ENCODE measurements at regions not wholly inside any gene's neighbourhood (a gene's known extent, or its start where the extent isn't known, plus 50 kb on each side); places are given as distances from the start of the nearest gene placed in this dataset.
A peak's percentile ranks its signal among the peaks of the same experiment; 100 is the strongest.

- H3K36me3 Mint-ChIP-seq = no peaks in the 10 kb centered on the region
- no peak overlapping the region for H3K4me3 Mint-ChIP-seq
- no peak for DNase-seq
- H3K27ac Mint-ChIP-seq = no peak overlapping the region
- CTCF ChIA-PET = no interaction called here
- ATAC-seq = no peak
- H3K9me3 Mint-ChIP-seq (ENCODE audit: low read depth) = no peaks in the 10 kb centered on the region
- no peaks in the 10 kb centered on the region for H3K4me1 Mint-ChIP-seq
- H3K27me3 Mint-ChIP-seq = peaks cover 2% of the 10 kb centered on the region
These were observed 107.7 kb upstream of the HTR2A start for GRCh38 chr13:47004540-47004939.

- no peak overlapping the region for H3K27ac Mint-ChIP-seq
- CTCF ChIA-PET = no interaction called here
- H3K27me3 Mint-ChIP-seq = peaks cover 2% of the 10 kb centered on the region
- ATAC-seq (no peak), DNase-seq (no peak)
- no peaks in the 10 kb centered on the region for H3K36me3 Mint-ChIP-seq
- no peaks in the 10 kb centered on the region for H3K9me3 Mint-ChIP-seq (ENCODE audit: low read depth)
- no peaks in the 10 kb centered on the region for H3K4me1 Mint-ChIP-seq
- H3K4me3 Mint-ChIP-seq = no peak overlapping the region
These were observed 107.2 kb upstream of the HTR2A start for GRCh38 chr13:47004027-47004426.

GRCh38 chr13:47000165-47000564, 103.3 kb upstream of the HTR2A start:
- CTCF ChIA-PET = no interaction called here
- no peaks in the 10 kb centered on the region for H3K4me1 Mint-ChIP-seq
- ATAC-seq (no peak), DNase-seq (no peak)
- no peak overlapping the region for H3K4me3 Mint-ChIP-seq
- no peaks in the 10 kb centered on the region for H3K9me3 Mint-ChIP-seq (ENCODE audit: low read depth)
- H3K36me3 Mint-ChIP-seq = no peaks in the 10 kb centered on the region
- H3K27me3 Mint-ChIP-seq = peaks cover 2% of the 10 kb centered on the region
- no peak overlapping the region for H3K27ac Mint-ChIP-seq

GRCh38 chr13:46996316-46997030, 99.6 kb upstream of the HTR2A start:
- Mint-ChIP-seq H3K27ac (no peak overlapping the region), H3K9me3 (ENCODE audit: low read depth) (no peaks in the 10 kb centered on the region), H3K36me3 (no peaks in the 10 kb centered on the region), H3K4me3 (no peak overlapping the region), H3K27me3 (peaks cover 2% of the 10 kb centered on the region), H3K4me1 (no peaks in the 10 kb centered on the region)
- DNase-seq (no peak), ATAC-seq (no peak)
- CTCF ChIA-PET = interaction anchor here (1.5 kb wide), 1 partner anchor 22 kb away, joined by 3 read pairs; no protein-coding TSS in a partner anchor

- Mint-ChIP-seq H3K4me1 (no peaks in the 10 kb centered on the region), H3K27me3 (peaks cover 2% of the 10 kb centered on the region), H3K4me3 (no peak overlapping the region), H3K9me3 (ENCODE audit: low read depth) (no peaks in the 10 kb centered on the region), H3K36me3 (no peaks in the 10 kb centered on the region), H3K27ac (no peak overlapping the region)
- ATAC-seq = no peak
- DNase-seq = no peak
- CTCF ChIA-PET = interaction anchor here (1.5 kb wide), 1 partner anchor 21 kb away, joined by 3 read pairs; no protein-coding TSS in a partner anchor
These were observed 99.0 kb upstream of the HTR2A start for GRCh38 chr13:46995874-46996273.

GRCh38 chr13:46994492-46994891, 97.6 kb upstream of the HTR2A start:
- no peaks in the 10 kb centered on the region for H3K4me1 Mint-ChIP-seq
- H3K36me3 Mint-ChIP-seq = no peaks in the 10 kb centered on the region
- no peak overlapping the region for H3K27ac Mint-ChIP-seq
- no peaks in the 10 kb centered on the region for H3K9me3 Mint-ChIP-seq (ENCODE audit: low read depth)
- DNase-seq = no peak
- no peaks in the 10 kb centered on the region for H3K27me3 Mint-ChIP-seq
- no peak overlapping the region for H3K4me3 Mint-ChIP-seq
- CTCF ChIA-PET = no interaction called here
- no peak for ATAC-seq

- Mint-ChIP-seq H3K36me3 (no peaks in the 10 kb centered on the region), H3K4me1 (no peaks in the 10 kb centered on the region), H3K9me3 (ENCODE audit: low read depth) (no peaks in the 10 kb centered on the region), H3K27me3 (peaks cover 2% of the 10 kb centered on the region), H3K27ac (no peak overlapping the region), H3K4me3 (no peak overlapping the region)
- CTCF ChIA-PET = no interaction called here
- no peak for DNase-seq
- no peak for ATAC-seq
These were observed 95.6 kb upstream of the HTR2A start for GRCh38 chr13:46992383-46992952.

GRCh38 chr13:46983881-46984280, 87.0 kb upstream of the HTR2A start:
- ATAC-seq (no peak), DNase-seq (no peak)
- peaks cover 2% of the 10 kb centered on the region for H3K27me3 Mint-ChIP-seq
- CTCF ChIA-PET = no interaction called here
- no peak overlapping the region for H3K4me3 Mint-ChIP-seq
- H3K9me3 Mint-ChIP-seq (ENCODE audit: low read depth) = no peaks in the 10 kb centered on the region
- H3K36me3 Mint-ChIP-seq = no peaks in the 10 kb centered on the region
- H3K4me1 Mint-ChIP-seq = peaks cover 7% of the 10 kb centered on the region
- H3K27ac Mint-ChIP-seq = no peak overlapping the region

GRCh38 chr13:46982856-46983582, 86.2 kb upstream of the HTR2A start:
- H3K27ac Mint-ChIP-seq = no peak overlapping the region
- peaks cover 7% of the 10 kb centered on the region for H3K4me1 Mint-ChIP-seq
- no peaks in the 10 kb centered on the region for H3K36me3 Mint-ChIP-seq
- no peak for DNase-seq
- no peaks in the 10 kb centered on the region for H3K27me3 Mint-ChIP-seq
- H3K9me3 Mint-ChIP-seq (ENCODE audit: low read depth) = no peaks in the 10 kb centered on the region
- no peak overlapping the region for H3K4me3 Mint-ChIP-seq
- peak; percentile 33 for ATAC-seq
- CTCF ChIA-PET = interaction anchor here (1.3 kb wide), 1 partner anchor 9 kb away, joined by 3 read pairs; no protein-coding TSS in a partner anchor

GRCh38 chr13:46975173-46975572, 78.3 kb upstream of the HTR2A start:
- Mint-ChIP-seq H3K4me1 (no peaks in the 10 kb centered on the region), H3K27ac (no peak overlapping the region), H3K4me3 (no peak overlapping the region), H3K36me3 (no peaks in the 10 kb centered on the region), H3K27me3 (no peaks in the 10 kb centered on the region), H3K9me3 (ENCODE audit: low read depth) (peaks cover 13% of the 10 kb centered on the region)
- ATAC-seq = no peak
- CTCF ChIA-PET = interaction anchor here (0.6 kb wide), 1 partner anchor 12 kb away, joined by 3 read pairs; no protein-coding TSS in a partner anchor
- DNase-seq = no peak

GRCh38 chr13:46968450-46968849, 71.6 kb upstream of the HTR2A start:
- no peaks in the 10 kb centered on the region for H3K9me3 Mint-ChIP-seq (ENCODE audit: low read depth)
- H3K27me3 Mint-ChIP-seq = no peaks in the 10 kb centered on the region
- no peak for ATAC-seq
- no peaks in the 10 kb centered on the region for H3K4me1 Mint-ChIP-seq
- no peak overlapping the region for H3K4me3 Mint-ChIP-seq
- no peaks in the 10 kb centered on the region for H3K36me3 Mint-ChIP-seq
- no peak overlapping the region for H3K27ac Mint-ChIP-seq
- CTCF ChIA-PET = no interaction called here
- DNase-seq = no peak

- no peak overlapping the region for H3K27ac Mint-ChIP-seq
- DNase-seq (no peak), ATAC-seq (no peak)
- H3K36me3 Mint-ChIP-seq = no peaks in the 10 kb centered on the region
- CTCF ChIA-PET = no interaction called here
- peaks cover 3% of the 10 kb centered on the region for H3K4me1 Mint-ChIP-seq
- H3K4me3 Mint-ChIP-seq = no peak overlapping the region
- no peaks in the 10 kb centered on the region for H3K9me3 Mint-ChIP-seq (ENCODE audit: low read depth)
- H3K27me3 Mint-ChIP-seq = no peaks in the 10 kb centered on the region
These were observed 68.1 kb upstream of the HTR2A start for GRCh38 chr13:46964789-46965527.

- H3K27me3 Mint-ChIP-seq = no peaks in the 10 kb centered on the region
- DNase-seq (no peak), ATAC-seq (no peak)
- H3K4me3 Mint-ChIP-seq = no peak overlapping the region
- peaks cover 3% of the 10 kb centered on the region for H3K4me1 Mint-ChIP-seq
- no peaks in the 10 kb centered on the region for H3K9me3 Mint-ChIP-seq (ENCODE audit: low read depth)
- CTCF ChIA-PET = no interaction called here
- H3K36me3 Mint-ChIP-seq = no peaks in the 10 kb centered on the region
- no peak overlapping the region for H3K27ac Mint-ChIP-seq
These were observed 67.1 kb upstream of the HTR2A start for GRCh38 chr13:46963904-46964303.

Measured in activated CD8-positive, alpha-beta memory T cell treated with anti-CD3 and anti-CD28 coated beads, Interleukin-2, amount 10 ng/mL, durations not matched to agents 7 days and 5 days (primary cell).